ENCODE measurements at regions not wholly inside any gene's neighbourhood (a gene's known extent, or its start where the extent isn't known, plus 50 kb on each side); places are given as distances from the start of the nearest gene placed in this dataset.

- TF ChIP-seq, protein P1, sequence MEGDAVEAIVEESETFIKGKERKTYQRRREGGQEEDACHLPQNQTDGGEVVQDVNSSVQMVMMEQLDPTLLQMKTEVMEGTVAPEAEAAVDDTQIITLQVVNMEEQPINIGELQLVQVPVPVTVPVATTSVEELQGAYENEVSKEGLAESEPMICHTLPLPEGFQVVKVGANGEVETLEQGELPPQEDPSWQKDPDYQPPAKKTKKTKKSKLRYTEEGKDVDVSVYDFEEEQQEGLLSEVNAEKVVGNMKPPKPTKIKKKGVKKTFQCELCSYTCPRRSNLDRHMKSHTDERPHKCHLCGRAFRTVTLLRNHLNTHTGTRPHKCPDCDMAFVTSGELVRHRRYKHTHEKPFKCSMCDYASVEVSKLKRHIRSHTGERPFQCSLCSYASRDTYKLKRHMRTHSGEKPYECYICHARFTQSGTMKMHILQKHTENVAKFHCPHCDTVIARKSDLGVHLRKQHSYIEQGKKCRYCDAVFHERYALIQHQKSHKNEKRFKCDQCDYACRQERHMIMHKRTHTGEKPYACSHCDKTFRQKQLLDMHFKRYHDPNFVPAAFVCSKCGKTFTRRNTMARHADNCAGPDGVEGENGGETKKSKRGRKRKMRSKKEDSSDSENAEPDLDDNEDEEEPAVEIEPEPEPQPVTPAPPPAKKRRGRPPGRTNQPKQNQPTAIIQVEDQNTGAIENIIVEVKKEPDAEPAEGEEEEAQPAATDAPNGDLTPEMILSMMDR (IDR thresholded peaks at IDR 0.05; ENCODE audit: low read depth, low read length) = no peak
- TF ChIP-seq, protein P2, sequence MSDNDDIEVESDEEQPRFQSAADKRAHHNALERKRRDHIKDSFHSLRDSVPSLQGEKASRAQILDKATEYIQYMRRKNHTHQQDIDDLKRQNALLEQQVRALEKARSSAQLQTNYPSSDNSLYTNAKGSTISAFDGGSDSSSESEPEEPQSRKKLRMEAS (IDR thresholded peaks at IDR 0.05; ENCODE audit: low read depth, low read length) = no peak
- TF ChIP-seq POLR2A (IDR thresholded peaks at IDR 0.05; ENCODE audit: extremely low read depth, insufficient read length) (no peak), MYC (IDR thresholded peaks at IDR 0.05; ENCODE audit: low read depth, low read length) (no peak)
- no peak for DNase-seq (ENCODE audit: low read depth)
- no peak overlapping the region for H3K4me3 ChIP-seq (ENCODE audit: low read depth, low read length)
Observed at GRCh38 chr5:119741691-119742090, 112.3 kb downstream of the FAM170A start.

GRCh38 chr5:119742311-119742710 lies 113.0 kb downstream of the FAM170A start:
- TF ChIP-seq, protein P2 (IDR thresholded peaks at IDR 0.05; ENCODE audit: low read depth, low read length) = no peak
- TF ChIP-seq POLR2A (IDR thresholded peaks at IDR 0.05; ENCODE audit: extremely low read depth, insufficient read length) = no peak
- TF ChIP-seq, protein P1 (IDR thresholded peaks at IDR 0.05; ENCODE audit: low read depth, low read length) = no peak
- no peak for TF ChIP-seq MYC (IDR thresholded peaks at IDR 0.05; ENCODE audit: low read depth, low read length)
- H3K4me3 ChIP-seq (ENCODE audit: low read depth, low read length) = no peak overlapping the region
- no peak for DNase-seq (ENCODE audit: low read depth)

DNA sequence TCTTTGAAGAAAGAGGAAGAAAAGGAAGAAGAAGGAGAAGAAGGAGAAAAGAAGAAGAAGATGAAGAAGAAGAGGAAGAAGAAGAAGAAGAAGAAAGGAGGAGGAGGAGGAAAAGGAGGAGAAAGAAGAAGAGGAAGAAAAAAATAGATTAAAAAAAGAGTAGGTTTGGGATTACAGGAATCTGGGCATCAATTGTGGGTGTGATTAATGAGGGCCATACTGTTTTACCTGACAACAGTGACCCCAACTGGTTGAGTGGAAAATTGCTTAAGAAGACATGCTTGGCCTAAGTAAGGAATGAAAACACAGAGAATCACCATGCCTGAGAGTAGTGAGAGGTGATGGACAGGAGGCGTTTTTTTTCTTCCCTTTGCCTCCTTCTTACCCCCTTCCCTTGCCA lies 114.6 kb downstream of the FAM170A start:
- DNase-seq (ENCODE audit: low read depth) = peak; percentile 65
- TF ChIP-seq, protein P1 (IDR thresholded peaks at IDR 0.05; ENCODE audit: low read depth, low read length) = peak; percentile 46
- TF ChIP-seq POLR2A (IDR thresholded peaks at IDR 0.05; ENCODE audit: extremely low read depth, insufficient read length) (no peak), MYC (IDR thresholded peaks at IDR 0.05; ENCODE audit: low read depth, low read length) (no peak)
- TF ChIP-seq, protein P2 (IDR thresholded peaks at IDR 0.05; ENCODE audit: low read depth, low read length) = no peak
- H3K4me3 ChIP-seq (ENCODE audit: low read depth, low read length) = no peak overlapping the region

GRCh38 chr5:119745976-119746375 lies 116.6 kb downstream of the FAM170A start:
- H3K4me3 ChIP-seq (ENCODE audit: low read depth, low read length) = no peak overlapping the region
- TF ChIP-seq, protein P1 (IDR thresholded peaks at IDR 0.05; ENCODE audit: low read depth, low read length) = no peak
- TF ChIP-seq POLR2A (IDR thresholded peaks at IDR 0.05; ENCODE audit: extremely low read depth, insufficient read length) (no peak), MYC (IDR thresholded peaks at IDR 0.05; ENCODE audit: low read depth, low read length) (no peak)
- TF ChIP-seq, protein P2 (IDR thresholded peaks at IDR 0.05; ENCODE audit: low read depth, low read length) = no peak
- DNase-seq (ENCODE audit: low read depth) = no peak

DNA sequence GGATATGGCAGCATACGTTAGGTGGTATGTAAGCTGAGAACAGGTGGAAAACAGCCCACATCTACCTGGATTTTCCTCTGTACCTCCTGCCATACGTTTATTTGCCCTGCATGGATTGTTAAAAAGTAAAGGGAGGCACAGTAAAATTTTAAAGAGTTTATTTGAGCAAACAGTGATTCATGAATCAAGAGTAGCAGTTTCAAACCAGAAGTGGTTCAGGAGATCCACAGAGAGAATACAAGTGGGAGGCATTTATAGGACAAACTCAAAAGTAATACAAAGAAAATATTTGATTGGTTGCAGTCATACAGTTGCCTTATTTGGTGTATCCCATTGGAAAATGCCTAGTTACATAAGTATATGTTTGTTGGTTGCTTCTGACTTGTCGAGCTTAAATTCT lies 117.6 kb downstream of the FAM170A start:
- TF ChIP-seq POLR2A (IDR thresholded peaks at IDR 0.05; ENCODE audit: extremely low read depth, insufficient read length) = no peak
- TF ChIP-seq, protein P1 (IDR thresholded peaks at IDR 0.05; ENCODE audit: low read depth, low read length) = no peak
- TF ChIP-seq, protein P2 (IDR thresholded peaks at IDR 0.05; ENCODE audit: low read depth, low read length) = no peak
- no peak for TF ChIP-seq MYC (IDR thresholded peaks at IDR 0.05; ENCODE audit: low read depth, low read length)
- no peak for DNase-seq (ENCODE audit: low read depth)
- no peak overlapping the region for H3K4me3 ChIP-seq (ENCODE audit: low read depth, low read length)

All from NB4 (cell line).